Brain microvascular endothelial cell (primary cell): ENCODE measurements at regions not wholly inside any gene's neighbourhood (a gene's known extent, or its start where the extent isn't known, plus 50 kb on each side); places are given as distances from the start of the nearest gene placed in this dataset.

Source experiments
- DNase-seq: peaks from one replicate; pipeline ENCODE4 v3.0.0-alpha.2; 2020
- H3K27ac ChIP-seq: fragments of 250-450 bp; sonication (Bioruptor Pico); 2 replicates; pipeline ENCODE4 v1.5.1; 2020; ENCODE audit warnings: mild to moderate bottlenecking, moderate library complexity
- H3K27me3 ChIP-seq: fragments of 250-450 bp; sonication (Bioruptor Pico); replicated peaks from 2 replicates; pipeline ENCODE4 v1.5.1; 2020; ENCODE audit warnings: mild to moderate bottlenecking
- H3K36me3 ChIP-seq: fragments of 250-450 bp; sonication (Bioruptor Pico); replicated peaks from 2 replicates; pipeline ENCODE4 v1.5.1; 2020; ENCODE audit warnings: mild to moderate bottlenecking
- H3K4me3 ChIP-seq: 2 replicates; pipeline ENCODE4 v1.5.1; 2011; ENCODE audit warnings: low read depth, mild to moderate bottlenecking, control low read depth, low read length, moderate library complexity
- in situ Hi-C: cut with HindIII; loops from 2 replicates; pipeline ENCODE4 v1.10.0; 2017; ENCODE audit warnings: low sequenced_read_pairs, low pct_ligation_motif_present
- TF ChIP-seq, protein P1 (sequence below): IDR thresholded peaks from 2 replicates; pipeline ENCODE4 v1.5.1; 2011; ENCODE audit warnings: low read depth, mild to moderate bottlenecking, moderate library complexity, low read length, control low read depth, inconsistent platforms; ENCODE audit errors: missing control alignments

DNA sequence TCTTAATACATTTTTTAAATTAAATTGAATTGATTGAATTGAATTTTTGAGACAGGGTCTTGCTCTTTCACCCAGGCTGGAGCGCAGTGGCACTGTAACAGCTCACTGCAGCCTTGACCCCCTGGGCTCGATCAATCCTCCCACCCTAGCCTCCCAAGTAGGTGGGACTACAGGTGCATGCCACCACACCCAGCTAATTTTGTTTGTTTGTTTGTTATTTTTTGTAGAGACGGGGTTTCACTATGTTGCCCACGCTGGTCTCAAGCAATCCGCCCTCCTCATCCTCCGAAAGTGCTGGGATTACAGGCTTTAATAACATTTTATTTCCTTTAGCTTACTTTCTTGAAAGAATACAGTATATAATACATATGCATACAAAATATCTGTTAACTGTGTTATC lies 226.9 kb downstream of the BUD13 start:
- H3K27ac ChIP-seq, result no peak overlapping the region
- H3K4me3 ChIP-seq, result no peak overlapping the region
- TF ChIP-seq, protein P1, sequence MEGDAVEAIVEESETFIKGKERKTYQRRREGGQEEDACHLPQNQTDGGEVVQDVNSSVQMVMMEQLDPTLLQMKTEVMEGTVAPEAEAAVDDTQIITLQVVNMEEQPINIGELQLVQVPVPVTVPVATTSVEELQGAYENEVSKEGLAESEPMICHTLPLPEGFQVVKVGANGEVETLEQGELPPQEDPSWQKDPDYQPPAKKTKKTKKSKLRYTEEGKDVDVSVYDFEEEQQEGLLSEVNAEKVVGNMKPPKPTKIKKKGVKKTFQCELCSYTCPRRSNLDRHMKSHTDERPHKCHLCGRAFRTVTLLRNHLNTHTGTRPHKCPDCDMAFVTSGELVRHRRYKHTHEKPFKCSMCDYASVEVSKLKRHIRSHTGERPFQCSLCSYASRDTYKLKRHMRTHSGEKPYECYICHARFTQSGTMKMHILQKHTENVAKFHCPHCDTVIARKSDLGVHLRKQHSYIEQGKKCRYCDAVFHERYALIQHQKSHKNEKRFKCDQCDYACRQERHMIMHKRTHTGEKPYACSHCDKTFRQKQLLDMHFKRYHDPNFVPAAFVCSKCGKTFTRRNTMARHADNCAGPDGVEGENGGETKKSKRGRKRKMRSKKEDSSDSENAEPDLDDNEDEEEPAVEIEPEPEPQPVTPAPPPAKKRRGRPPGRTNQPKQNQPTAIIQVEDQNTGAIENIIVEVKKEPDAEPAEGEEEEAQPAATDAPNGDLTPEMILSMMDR, result no peak
- no peaks in the 10 kb centered on the region for H3K27me3 ChIP-seq
- no peaks in the 10 kb centered on the region for H3K36me3 ChIP-seq
- in situ Hi-C loops, result no loop called here
- no peak for DNase-seq

DNA sequence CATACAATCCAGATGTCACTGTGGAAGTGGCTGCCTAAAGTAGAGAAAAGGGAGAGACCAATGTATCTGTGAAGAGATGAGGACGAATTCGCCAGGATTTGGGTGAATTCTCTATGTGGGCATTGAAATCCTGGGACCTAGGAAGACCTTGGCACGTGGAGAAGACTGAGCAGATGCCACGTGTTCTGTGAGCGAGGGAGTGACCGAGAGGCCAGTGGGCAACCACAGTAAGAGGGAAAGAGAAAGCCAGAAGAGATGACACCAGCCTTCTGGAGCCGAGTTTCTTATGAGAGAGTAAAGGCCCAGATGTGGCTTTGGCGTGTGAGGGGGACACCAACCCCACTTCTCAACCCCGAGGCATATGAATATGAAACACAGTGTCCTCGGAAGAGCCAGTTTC lies 228.1 kb downstream of the BUD13 start:
- Histone ChIP-seq H3K4me3 (no peak overlapping the region), H3K27ac (no peak overlapping the region), H3K27me3 (no peaks in the 10 kb centered on the region), H3K36me3 (no peaks in the 10 kb centered on the region)
- TF ChIP-seq, protein P1, result no peak
- no peak for DNase-seq
- in situ Hi-C loops, result no loop called here

DNA sequence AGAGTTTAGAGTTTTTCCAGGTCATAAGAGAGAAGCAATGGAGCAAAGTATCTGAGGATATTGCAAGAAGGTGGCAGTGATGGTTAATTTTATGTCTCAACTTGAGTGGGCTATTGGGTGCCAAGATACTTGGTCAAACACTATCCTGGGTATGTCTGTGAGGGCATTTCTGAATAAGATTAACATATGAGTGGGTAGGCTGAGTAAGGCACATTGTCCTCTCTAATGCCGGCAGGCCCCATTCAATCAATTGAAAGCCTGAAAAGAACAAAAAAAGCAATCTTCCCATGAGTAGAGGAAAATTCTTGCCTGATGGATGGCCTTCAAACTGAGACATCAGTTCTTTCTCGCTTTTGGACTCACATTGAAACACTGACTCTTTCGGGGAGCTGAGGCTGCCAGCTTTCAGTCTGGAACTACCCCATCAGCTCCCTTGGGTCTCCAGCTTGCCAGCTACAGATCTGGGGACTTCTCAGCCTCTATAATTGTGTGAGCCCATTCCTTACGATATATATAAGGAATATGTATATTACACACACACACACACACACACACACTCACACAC lies 228.8 kb downstream of the BUD13 start:
- Histone ChIP-seq H3K27ac (no peak overlapping the region), H3K36me3 (no peaks in the 10 kb centered on the region), H3K4me3 (no peak overlapping the region), H3K27me3 (no peaks in the 10 kb centered on the region)
- in situ Hi-C loops, result no loop called here
- DNase-seq, result no peak
- TF ChIP-seq, protein P1, result no peak

DNA sequence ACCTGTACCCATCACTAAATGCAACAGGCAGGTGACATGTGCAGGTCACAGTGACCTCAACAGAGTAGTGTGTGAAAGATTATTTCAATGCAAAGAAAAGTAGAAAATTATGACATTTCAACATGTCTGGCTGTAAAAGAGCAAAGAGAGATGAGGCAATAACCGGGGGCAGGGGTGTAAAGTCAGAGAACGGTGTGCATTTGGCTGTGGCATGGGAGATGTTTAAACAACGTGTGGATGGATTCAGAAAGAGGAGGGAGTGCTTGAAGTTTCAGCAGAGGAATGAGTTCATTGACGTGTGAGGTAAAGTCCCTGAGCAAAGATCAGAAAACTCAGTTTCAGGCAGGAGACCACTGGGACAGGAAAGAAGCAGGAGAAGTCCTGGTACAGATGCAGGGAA lies 229.7 kb downstream of the BUD13 start:
- Histone ChIP-seq H3K27ac (no peak overlapping the region), H3K4me3 (no peak overlapping the region), H3K36me3 (no peaks in the 10 kb centered on the region), H3K27me3 (no peaks in the 10 kb centered on the region)
- TF ChIP-seq, protein P1, result no peak
- in situ Hi-C loops, result no loop called here
- no peak for DNase-seq

DNA sequence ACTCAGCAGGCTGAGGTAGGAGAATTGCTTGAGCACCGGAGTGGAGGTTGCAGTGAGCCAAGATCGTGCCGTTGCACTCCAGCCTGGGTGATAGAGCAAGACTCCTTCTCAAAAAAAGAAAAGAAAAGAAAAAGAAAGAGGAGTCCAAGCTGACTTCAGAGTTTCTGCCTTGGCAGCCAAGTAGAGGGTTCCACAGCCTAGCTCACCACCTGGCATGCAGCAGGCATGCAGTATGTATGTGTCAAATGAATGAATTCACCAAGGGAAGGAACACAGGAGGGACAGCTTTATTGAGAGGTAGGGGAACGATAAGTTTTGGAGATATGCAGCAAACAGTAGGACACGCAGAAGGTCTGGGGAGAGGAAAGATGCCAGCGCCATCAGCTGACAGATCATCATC lies 230.4 kb downstream of the BUD13 start:
- Histone ChIP-seq H3K36me3 (no peaks in the 10 kb centered on the region), H3K27me3 (no peaks in the 10 kb centered on the region), H3K27ac (no peak overlapping the region), H3K4me3 (no peak overlapping the region)
- in situ Hi-C loops, result no loop called here
- no peak for DNase-seq
- TF ChIP-seq, protein P1, result no peak

DNA sequence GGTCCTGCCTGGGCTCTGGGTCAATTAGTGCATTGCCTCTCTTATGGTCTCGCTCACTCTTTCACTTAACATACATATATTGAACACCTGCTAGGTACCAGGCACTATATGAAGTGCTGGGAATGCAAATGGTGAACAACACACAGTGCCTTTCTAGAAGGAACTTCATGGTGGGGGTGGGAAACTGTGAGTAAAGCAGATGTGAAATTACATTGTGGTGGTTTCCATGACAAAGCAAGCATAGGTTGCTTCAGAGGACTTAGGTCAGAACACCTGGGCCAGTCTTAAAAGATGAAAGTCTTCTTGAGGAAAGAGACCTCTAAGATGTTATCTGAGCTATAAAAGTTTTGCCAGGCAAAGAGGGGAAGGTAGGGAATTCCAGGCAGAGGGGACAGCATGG lies 231.3 kb downstream of the BUD13 start:
- TF ChIP-seq, protein P1, result no peak
- no peak for DNase-seq
- Histone ChIP-seq H3K36me3 (no peaks in the 10 kb centered on the region), H3K4me3 (no peak overlapping the region), H3K27me3 (no peaks in the 10 kb centered on the region), H3K27ac (no peak overlapping the region)
- in situ Hi-C loops, result no loop called here
